ENCODE measurements at regions not wholly inside any gene's neighbourhood (a gene's known extent, or its start where the extent isn't known, plus 50 kb on each side); places are given as distances from the start of the nearest gene placed in this dataset.

- Mint-ChIP-seq H3K27me3 (no peaks in the 10 kb centered on the region), H3K9me3 (peaks cover 12% of the 10 kb centered on the region), H3K36me3 (ENCODE audit: low read depth) (no peaks in the 10 kb centered on the region), H3K27ac (no peak overlapping the region), H3K4me3 (no peak overlapping the region), H3K4me1 (peaks cover 3% of the 10 kb centered on the region)
- no peak for ATAC-seq (replicated peaks)
These were observed 345.1 kb downstream of the BTBD3 start for GRCh38 chr20:12262747-12263146.

- no peak overlapping the region for H3K4me3 Mint-ChIP-seq
- peaks cover 3% of the 10 kb centered on the region for H3K4me1 Mint-ChIP-seq
- no peak for ATAC-seq (replicated peaks)
- H3K27me3 Mint-ChIP-seq: no peaks in the 10 kb centered on the region
- H3K36me3 Mint-ChIP-seq (ENCODE audit: low read depth): no peaks in the 10 kb centered on the region
- H3K9me3 Mint-ChIP-seq: peaks cover 21% of the 10 kb centered on the region
- H3K27ac Mint-ChIP-seq: no peak overlapping the region
These were observed 347.0 kb downstream of the BTBD3 start for GRCh38 chr20:12264711-12265110.

- Mint-ChIP-seq H3K27ac (no peak overlapping the region), H3K27me3 (no peaks in the 10 kb centered on the region), H3K4me3 (no peak overlapping the region), H3K9me3 (peaks cover 26% of the 10 kb centered on the region), H3K4me1 (peaks cover 3% of the 10 kb centered on the region), H3K36me3 (ENCODE audit: low read depth) (no peaks in the 10 kb centered on the region)
- no peak for ATAC-seq (replicated peaks)
These were observed 348.0 kb downstream of the BTBD3 start for GRCh38 chr20:12265662-12266061.

GRCh38 chr20:12269579-12269978, 351.9 kb downstream of the BTBD3 start:
- H3K4me3 Mint-ChIP-seq: no peak overlapping the region
- no peak overlapping the region for H3K27ac Mint-ChIP-seq
- H3K9me3 Mint-ChIP-seq: peaks cover 29% of the 10 kb centered on the region
- ATAC-seq (replicated peaks): no peak
- H3K36me3 Mint-ChIP-seq (ENCODE audit: low read depth): no peaks in the 10 kb centered on the region
- H3K27me3 Mint-ChIP-seq: no peaks in the 10 kb centered on the region
- peaks cover 3% of the 10 kb centered on the region for H3K4me1 Mint-ChIP-seq

- Mint-ChIP-seq H3K9me3 (peaks cover 25% of the 10 kb centered on the region), H3K27me3 (no peaks in the 10 kb centered on the region), H3K4me3 (no peak overlapping the region), H3K4me1 (peaks cover 3% of the 10 kb centered on the region), H3K36me3 (ENCODE audit: low read depth) (no peaks in the 10 kb centered on the region), H3K27ac (no peak overlapping the region)
- no peak for ATAC-seq (replicated peaks)
These were observed 353.2 kb downstream of the BTBD3 start for GRCh38 chr20:12270863-12271262.

- no peak for ATAC-seq (replicated peaks)
- Mint-ChIP-seq H3K27me3 (no peaks in the 10 kb centered on the region), H3K9me3 (peaks cover 4% of the 10 kb centered on the region), H3K27ac (no peak overlapping the region), H3K4me1 (no peaks in the 10 kb centered on the region), H3K36me3 (ENCODE audit: low read depth) (no peaks in the 10 kb centered on the region), H3K4me3 (no peak overlapping the region)
These were observed 358.4 kb downstream of the BTBD3 start for GRCh38 chr20:12276011-12276673.

GRCh38 chr20:12287575-12287974, 369.9 kb downstream of the BTBD3 start:
- Mint-ChIP-seq H3K4me1 (no peaks in the 10 kb centered on the region), H3K27me3 (no peaks in the 10 kb centered on the region), H3K36me3 (ENCODE audit: low read depth) (no peaks in the 10 kb centered on the region), H3K9me3 (peaks cover 17% of the 10 kb centered on the region), H3K27ac (no peak overlapping the region), H3K4me3 (no peak overlapping the region)
- ATAC-seq (replicated peaks): no peak

- Mint-ChIP-seq H3K27me3 (no peaks in the 10 kb centered on the region), H3K4me1 (no peaks in the 10 kb centered on the region), H3K4me3 (no peak overlapping the region), H3K9me3 (peaks cover 14% of the 10 kb centered on the region), H3K27ac (no peak overlapping the region), H3K36me3 (ENCODE audit: low read depth) (no peaks in the 10 kb centered on the region)
- ATAC-seq (replicated peaks): no peak
These were observed 371.8 kb downstream of the BTBD3 start for GRCh38 chr20:12289465-12289864.

- no peaks in the 10 kb centered on the region for H3K4me1 Mint-ChIP-seq
- H3K36me3 Mint-ChIP-seq (ENCODE audit: low read depth): no peaks in the 10 kb centered on the region
- ATAC-seq (replicated peaks): no peak
These were observed 373.7 kb downstream of the BTBD3 start for GRCh38 chr20:12291386-12291785.

GRCh38 chr20:12293900-12294299, 376.2 kb downstream of the BTBD3 start:
- no peak overlapping the region for H3K4me3 Mint-ChIP-seq
- no peaks in the 10 kb centered on the region for H3K27me3 Mint-ChIP-seq
- ATAC-seq (replicated peaks): no peak
- H3K36me3 Mint-ChIP-seq (ENCODE audit: low read depth): no peaks in the 10 kb centered on the region
- H3K9me3 Mint-ChIP-seq: peaks cover 16% of the 10 kb centered on the region
- H3K27ac Mint-ChIP-seq: no peak overlapping the region
- H3K4me1 Mint-ChIP-seq: no peaks in the 10 kb centered on the region

More at GRCh38 chr20:12291386-12291785, 373.7 kb downstream of the BTBD3 start:
- no peak overlapping the region for H3K4me3 Mint-ChIP-seq
- no peaks in the 10 kb centered on the region for H3K27me3 Mint-ChIP-seq
- H3K27ac Mint-ChIP-seq: no peak overlapping the region
- H3K9me3 Mint-ChIP-seq: peaks cover 12% of the 10 kb centered on the region

- H3K4me3 Mint-ChIP-seq: no peak overlapping the region
- no peak overlapping the region for H3K27ac Mint-ChIP-seq
- ATAC-seq (replicated peaks): no peak
- H3K36me3 Mint-ChIP-seq (ENCODE audit: low read depth): no peaks in the 10 kb centered on the region
- no peaks in the 10 kb centered on the region for H3K4me1 Mint-ChIP-seq
- no peaks in the 10 kb centered on the region for H3K27me3 Mint-ChIP-seq
- peaks cover 13% of the 10 kb centered on the region for H3K9me3 Mint-ChIP-seq
These were observed 377.0 kb downstream of the BTBD3 start for GRCh38 chr20:12294678-12295077.

- no peak for ATAC-seq (replicated peaks)
These were observed 387.7 kb downstream of the BTBD3 start for GRCh38 chr20:12305188-12305950.

GRCh38 chr20:12306107-12306506, 388.4 kb downstream of the BTBD3 start:
- H3K36me3 Mint-ChIP-seq (ENCODE audit: low read depth): no peaks in the 10 kb centered on the region
- peaks cover 20% of the 10 kb centered on the region for H3K9me3 Mint-ChIP-seq
- no peaks in the 10 kb centered on the region for H3K4me1 Mint-ChIP-seq
- ATAC-seq (replicated peaks): no peak
- H3K27ac Mint-ChIP-seq: no peak overlapping the region
- no peaks in the 10 kb centered on the region for H3K27me3 Mint-ChIP-seq
- H3K4me3 Mint-ChIP-seq: no peak overlapping the region

More at GRCh38 chr20:12305188-12305950, 387.7 kb downstream of the BTBD3 start:
- Mint-ChIP-seq H3K4me1 (no peaks in the 10 kb centered on the region), H3K9me3 (peaks cover 19% of the 10 kb centered on the region), H3K4me3 (no peak overlapping the region), H3K27me3 (no peaks in the 10 kb centered on the region), H3K36me3 (ENCODE audit: low read depth) (no peaks in the 10 kb centered on the region), H3K27ac (no peak overlapping the region)

- ATAC-seq (replicated peaks): no peak
- peaks cover 18% of the 10 kb centered on the region for H3K9me3 Mint-ChIP-seq
- no peaks in the 10 kb centered on the region for H3K27me3 Mint-ChIP-seq
- H3K36me3 Mint-ChIP-seq (ENCODE audit: low read depth): no peaks in the 10 kb centered on the region
- H3K4me1 Mint-ChIP-seq: no peaks in the 10 kb centered on the region
- no peak overlapping the region for H3K4me3 Mint-ChIP-seq
- H3K27ac Mint-ChIP-seq: no peak overlapping the region
These were observed 393.6 kb downstream of the BTBD3 start for GRCh38 chr20:12311094-12311865.

GRCh38 chr20:12315652-12316051, 398.0 kb downstream of the BTBD3 start:
- no peaks in the 10 kb centered on the region for H3K36me3 Mint-ChIP-seq (ENCODE audit: low read depth)
- no peak for ATAC-seq (replicated peaks)
- no peaks in the 10 kb centered on the region for H3K4me1 Mint-ChIP-seq
- H3K27me3 Mint-ChIP-seq: no peaks in the 10 kb centered on the region
- no peak overlapping the region for H3K4me3 Mint-ChIP-seq
- H3K9me3 Mint-ChIP-seq: peaks cover 12% of the 10 kb centered on the region
- no peak overlapping the region for H3K27ac Mint-ChIP-seq

Data from activated T-helper 17 cell treated with anti-CD3 and anti-CD28 coated beads, Interleukin-2, amount 50 U/mL, for 72 hours (primary cell).